HUDEP-2 (cell line): ENCODE measurements at regions not wholly inside any gene's neighbourhood (a gene's known extent, or its start where the extent isn't known, plus 50 kb on each side); places are given as distances from the start of the nearest gene placed in this dataset.
"Not testable (repeated sequence)": the region's sequence is repeated elsewhere in the genome, so short reads cannot be mapped to it uniquely, and the experiment has no call there.

Experiments used
- DNase-seq, 76 experiments: peaks; one replicate each; lab custom pipeline; 2025; ENCODE audit not compliant: unreplicated experiment in 76 of 76; lab: John Stamatoyannopoulos, UW

- DNase-seq: no peak
Observed at GRCh38 chr14:98916476-98916875, 355.5 kb downstream of the BCL11B start.

GRCh38 chr14:98919434-98919833, 352.6 kb downstream of the BCL11B start:
- DNase-seq: no peak

- not testable (repeated sequence) for DNase-seq
Observed at GRCh38 chr14:98921306-98921705, 350.7 kb downstream of the BCL11B start.

- no peak for DNase-seq
Observed at GRCh38 chr14:98923596-98923995, 348.4 kb downstream of the BCL11B start.

- DNase-seq: no peak
Observed at GRCh38 chr14:98924046-98924445, 348.0 kb downstream of the BCL11B start.

GRCh38 chr14:98925354-98926040, 346.5 kb downstream of the BCL11B start:
- DNase-seq: no peak

- peak in 29 of 76 experiments; percentile 3 to 58 (median 17) for DNase-seq
Observed at GRCh38 chr14:98926146-98926545, 345.9 kb downstream of the BCL11B start.

- DNase-seq: no peak
Observed at GRCh38 chr14:98926801-98927200, 345.2 kb downstream of the BCL11B start.

GRCh38 chr14:98927986-98928385, 344.0 kb downstream of the BCL11B start:
- no peak for DNase-seq

- no peak for DNase-seq
Observed at GRCh38 chr14:98928418-98928817, 343.6 kb downstream of the BCL11B start.

GRCh38 chr14:98931126-98931525, 340.9 kb downstream of the BCL11B start:
- DNase-seq: no peak

GRCh38 chr14:98931911-98932310, 340.1 kb downstream of the BCL11B start:
- no peak for DNase-seq

GRCh38 chr14:98932431-98933325, 339.3 kb downstream of the BCL11B start:
- no peak for DNase-seq

- not testable (repeated sequence) for DNase-seq
Observed at GRCh38 chr14:98934569-98934968, 337.4 kb downstream of the BCL11B start.

- DNase-seq: no peak
Observed at GRCh38 chr14:98935921-98936320, 336.1 kb downstream of the BCL11B start.

GRCh38 chr14:98937021-98937420, 335.0 kb downstream of the BCL11B start:
- no peak for DNase-seq

- DNase-seq: no peak
Observed at GRCh38 chr14:98937712-98938505, 334.1 kb downstream of the BCL11B start.

- DNase-seq: no peak
Observed at GRCh38 chr14:98940693-98941437, 331.1 kb downstream of the BCL11B start.

- no peak for DNase-seq
Observed at GRCh38 chr14:98941481-98941880, 330.5 kb downstream of the BCL11B start.

GRCh38 chr14:98943907-98944306, 328.1 kb downstream of the BCL11B start:
- DNase-seq: no peak
